HG03558 (cell line): ENCODE measurements at regions not wholly inside any gene's neighbourhood (a gene's known extent, or its start where the extent isn't known, plus 50 kb on each side); places are given as distances from the start of the nearest gene placed in this dataset.

Experiments used
- ATAC-seq: cut with Tn5 transposase; IDR thresholded peaks from one replicate; pipeline ENCODE4 v1.9.1; 2021; ENCODE audit warnings: moderate number of reproducible peaks; ENCODE audit not compliant: unreplicated experiment; ENCODE audit errors: extremely low read depth

GRCh38 chr10:44043646-44044375 is 341.1 kb downstream of the CXCL12 start:
- ATAC-seq = no peak

- no peak for ATAC-seq
Measured at GRCh38 chr10:44042926-44043602, 341.8 kb downstream of the CXCL12 start.

- ATAC-seq = no peak
Measured at GRCh38 chr10:44042075-44042770, 342.7 kb downstream of the CXCL12 start.

GRCh38 chr10:44039599-44039998 is 345.3 kb downstream of the CXCL12 start:
- no peak for ATAC-seq

- ATAC-seq = no peak
Measured at GRCh38 chr10:44036425-44036824, 348.5 kb downstream of the CXCL12 start.

GRCh38 chr10:44035474-44036197 is 349.3 kb downstream of the CXCL12 start:
- ATAC-seq = no peak

GRCh38 chr10:44034946-44035345 is 350.0 kb downstream of the CXCL12 start:
- no peak for ATAC-seq

- no peak for ATAC-seq
Measured at GRCh38 chr10:44033008-44033407, 351.9 kb downstream of the CXCL12 start.

GRCh38 chr10:44032216-44032615 is 352.7 kb downstream of the CXCL12 start:
- ATAC-seq = no peak

GRCh38 chr10:44030738-44031137 is 354.2 kb downstream of the CXCL12 start:
- no peak for ATAC-seq

GRCh38 chr10:44030132-44030531 is 354.8 kb downstream of the CXCL12 start:
- no peak for ATAC-seq

GRCh38 chr10:44028384-44029137 is 356.3 kb downstream of the CXCL12 start:
- ATAC-seq = no peak

- ATAC-seq = no peak
Measured at GRCh38 chr10:44024356-44025116, 360.4 kb downstream of the CXCL12 start.

GRCh38 chr10:44023517-44023916 is 361.4 kb downstream of the CXCL12 start:
- ATAC-seq = no peak

- ATAC-seq = no peak
Measured at GRCh38 chr10:44022203-44022602, 362.7 kb downstream of the CXCL12 start.

- no peak for ATAC-seq
Measured at GRCh38 chr10:44020322-44021111, 364.4 kb downstream of the CXCL12 start.

GRCh38 chr10:44017483-44018145 is 367.3 kb downstream of the CXCL12 start:
- ATAC-seq = no peak
